OCI-LY7 (cell line): ENCODE measurements at regions not wholly inside any gene's neighbourhood (a gene's known extent, or its start where the extent isn't known, plus 50 kb on each side); places are given as distances from the start of the nearest gene placed in this dataset.

ENCODE experiments used
- CTCF ChIP-seq: fragments of 200-600 bp; sonication (generic); conservative IDR thresholded peaks from 2 replicates; pipeline ENCODE4 v1.5.1; 2014; ENCODE audit warnings: mild to moderate bottlenecking, antibody characterized with exemption, low read length, moderate library complexity, mixed read lengths
- EZH2phosphoT487 ChIP-seq: fragments of 200-600 bp; sonication (generic); IDR thresholded peaks from 2 replicates; pipeline ENCODE4 v1.6.1; 2018; ENCODE audit warnings: low read depth, borderline replicate concordance, mild to moderate bottlenecking, mixed run types, antibody characterized with exemption, low read length, moderate library complexity, mixed read lengths

- TF ChIP-seq CTCF (no peak), EZH2phosphoT487 (no peak)
Observed at GRCh38 chr3:46127503-46127902, 80.6 kb downstream of the CCR1 start.
